HG02642 (cell line): ENCODE measurements at regions not wholly inside any gene's neighbourhood (a gene's known extent, or its start where the extent isn't known, plus 50 kb on each side); places are given as distances from the start of the nearest gene placed in this dataset.
"Not testable (repeated sequence)": the region's sequence is repeated elsewhere in the genome, so short reads cannot be mapped to it uniquely, and the experiment has no call there.

ENCODE experiments used
- ATAC-seq: cut with Tn5 transposase; IDR thresholded peaks from one replicate; pipeline ENCODE4 v1.9.1; 2021; ENCODE audit warnings: mild to moderate bottlenecking; ENCODE audit not compliant: unreplicated experiment, poor library complexity

- no peak for ATAC-seq
Measured at GRCh38 chr5:15350614-15351013, 149.4 kb upstream of the FBXL7 start.

- no peak for ATAC-seq
Measured at GRCh38 chr5:15346738-15347137, 153.2 kb upstream of the FBXL7 start.

GRCh38 chr5:15344954-15345353 is 155.0 kb upstream of the FBXL7 start:
- ATAC-seq, result no peak

DNA sequence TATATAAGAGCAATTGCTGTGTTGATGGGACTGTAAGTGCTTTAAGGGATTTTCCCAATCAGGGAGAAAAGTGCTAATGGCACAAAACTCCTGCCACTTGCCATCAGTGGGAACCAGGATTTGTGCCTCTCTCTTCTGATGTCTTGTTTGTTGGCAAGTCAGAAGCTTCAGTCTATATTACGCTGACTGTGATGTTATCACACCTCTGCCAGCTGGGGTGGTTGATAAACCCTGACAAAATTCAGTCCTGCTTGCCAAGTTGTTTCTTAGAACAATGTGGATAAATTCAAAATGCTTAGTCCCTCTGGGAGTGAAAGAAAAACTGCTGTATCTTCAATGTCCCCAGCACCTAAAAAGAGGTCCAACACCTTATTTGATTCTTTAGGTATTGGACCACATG is 161.4 kb upstream of the FBXL7 start:
- ATAC-seq, result no peak

GRCh38 chr5:15334551-15335266 is 165.3 kb upstream of the FBXL7 start:
- no peak for ATAC-seq

DNA sequence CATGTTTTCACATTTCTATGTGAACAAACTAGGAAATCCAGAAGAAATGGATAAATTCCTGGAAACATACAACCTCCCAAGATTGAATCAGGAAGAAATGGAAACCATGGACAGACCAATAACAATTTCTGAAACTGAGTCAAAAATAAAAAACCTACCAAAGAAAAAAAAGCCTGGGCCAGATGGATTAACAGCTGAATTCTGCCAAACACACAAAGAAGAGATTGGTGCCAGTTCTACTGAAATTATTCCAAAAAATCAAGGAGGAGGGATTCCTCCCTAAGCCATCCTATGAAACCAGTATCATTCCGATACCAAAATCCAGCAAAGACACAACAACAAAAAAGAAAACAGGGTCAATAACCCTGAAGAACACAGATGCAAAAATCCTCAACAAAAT is 166.9 kb upstream of the FBXL7 start:
- ATAC-seq, result no peak

GRCh38 chr5:15326932-15327331 is 173.0 kb upstream of the FBXL7 start:
- no peak for ATAC-seq

DNA sequence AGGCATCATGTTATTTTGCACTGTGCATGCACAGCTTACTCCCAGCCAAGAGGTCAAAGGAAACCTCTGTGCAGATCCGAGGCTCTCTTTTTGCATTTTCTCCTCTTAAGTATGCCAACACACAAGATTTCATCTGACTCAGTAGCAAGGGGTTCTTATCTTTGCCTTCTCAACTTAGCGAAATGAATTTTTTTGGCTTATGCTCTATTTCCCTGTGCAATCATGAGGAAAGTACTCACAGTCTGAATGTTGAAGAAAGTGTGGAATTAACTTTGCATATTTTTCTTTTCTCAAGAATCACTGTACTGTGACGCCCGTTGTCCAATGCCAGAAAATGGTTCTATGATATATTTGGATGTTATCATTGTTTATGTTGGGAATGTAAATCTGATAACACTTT is 173.5 kb upstream of the FBXL7 start:
- ATAC-seq, result no peak

DNA sequence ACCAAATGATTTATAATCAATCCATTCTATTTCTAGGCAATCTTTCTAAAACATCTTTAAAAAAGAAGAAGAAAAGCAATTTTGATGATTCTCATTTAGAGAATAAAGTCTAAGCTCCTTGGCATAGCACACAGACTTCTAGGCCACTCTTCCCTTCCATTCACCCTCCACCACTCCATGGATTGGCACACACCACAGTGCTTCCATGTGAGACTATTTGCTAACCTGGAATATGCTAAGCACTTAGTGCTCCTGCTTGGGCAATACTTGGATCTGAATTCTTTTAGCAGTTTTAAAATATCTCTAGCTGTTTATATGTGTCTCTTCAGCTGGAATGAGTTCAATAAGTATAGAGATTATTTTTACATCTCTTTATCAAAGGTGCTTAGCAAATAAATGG is 177.6 kb upstream of the FBXL7 start:
- no peak for ATAC-seq

DNA sequence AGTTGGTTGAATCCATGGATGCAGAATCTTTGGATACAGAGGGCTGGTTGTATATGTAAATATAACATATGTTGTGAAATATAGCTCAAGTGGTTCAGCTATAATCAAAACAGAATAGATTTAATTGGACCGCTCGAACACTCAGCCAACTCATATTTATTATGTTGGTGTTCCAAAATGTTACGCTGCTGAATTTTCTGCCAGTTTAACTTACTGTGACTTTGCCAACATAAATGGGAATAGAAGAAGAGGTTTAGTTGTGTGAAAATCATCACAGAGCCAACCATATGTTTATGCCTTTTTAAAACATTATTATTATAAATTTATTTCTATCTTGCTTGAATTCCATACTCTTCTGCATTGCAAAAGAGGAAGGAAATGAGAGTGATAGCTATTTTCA is 178.2 kb upstream of the FBXL7 start:
- no peak for ATAC-seq

- no peak for ATAC-seq
Measured at GRCh38 chr5:15320871-15321270, 179.1 kb upstream of the FBXL7 start.

GRCh38 chr5:15304914-15305834 is 194.8 kb upstream of the FBXL7 start:
- no peak for ATAC-seq

DNA sequence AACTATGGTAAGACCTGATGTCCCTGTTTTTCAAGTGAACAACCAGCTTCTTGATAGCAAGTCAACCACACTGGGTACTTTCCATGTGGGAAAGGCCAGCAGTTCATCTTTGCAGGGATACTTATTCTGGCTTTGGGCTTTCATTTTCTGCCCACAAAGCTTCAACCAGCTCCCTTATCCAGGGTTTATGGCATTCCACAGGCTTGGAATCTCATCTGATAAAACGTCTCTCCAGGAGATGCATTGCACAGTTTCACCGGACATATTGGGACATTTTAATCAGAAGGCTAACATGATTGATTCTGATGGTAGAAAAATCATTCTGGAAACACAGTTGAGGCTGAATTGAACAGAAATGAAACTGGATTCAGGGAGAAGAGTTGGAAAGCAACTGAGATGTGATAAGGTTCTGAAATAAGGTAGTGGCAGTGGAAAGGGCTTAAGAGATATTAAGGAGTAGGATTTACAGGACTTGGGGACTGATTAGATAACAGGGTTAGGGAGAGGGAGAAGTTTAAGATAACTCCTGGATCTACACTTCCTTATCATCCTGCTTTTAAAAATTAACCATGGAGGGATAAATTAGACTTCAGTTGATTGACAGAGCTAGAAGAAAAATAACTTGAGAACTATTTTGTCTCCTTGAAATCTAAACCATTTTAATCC is 195.8 kb upstream of the FBXL7 start:
- ATAC-seq, result no peak

GRCh38 chr5:15300141-15300540 is 199.8 kb upstream of the FBXL7 start:
- no peak for ATAC-seq

DNA sequence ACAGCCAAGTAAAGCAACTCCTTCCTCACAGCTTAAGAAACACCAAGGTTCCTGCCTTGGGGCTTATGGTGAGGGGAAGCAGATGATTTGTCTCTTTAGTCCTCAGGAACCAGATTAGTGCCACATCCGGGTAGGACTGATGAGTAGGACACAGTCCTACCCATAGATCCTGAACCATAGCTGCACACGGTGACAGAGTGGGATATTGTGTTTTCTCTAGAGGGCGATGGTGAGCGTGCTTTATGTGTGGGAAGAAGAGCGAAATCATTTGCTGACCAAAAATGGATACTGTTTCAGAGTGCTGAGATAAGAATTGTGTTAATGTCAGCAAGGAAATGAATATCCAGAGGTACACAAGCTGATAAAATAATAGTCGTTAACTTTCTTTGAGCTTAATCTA is 209.0 kb upstream of the FBXL7 start:
- no peak for ATAC-seq

DNA sequence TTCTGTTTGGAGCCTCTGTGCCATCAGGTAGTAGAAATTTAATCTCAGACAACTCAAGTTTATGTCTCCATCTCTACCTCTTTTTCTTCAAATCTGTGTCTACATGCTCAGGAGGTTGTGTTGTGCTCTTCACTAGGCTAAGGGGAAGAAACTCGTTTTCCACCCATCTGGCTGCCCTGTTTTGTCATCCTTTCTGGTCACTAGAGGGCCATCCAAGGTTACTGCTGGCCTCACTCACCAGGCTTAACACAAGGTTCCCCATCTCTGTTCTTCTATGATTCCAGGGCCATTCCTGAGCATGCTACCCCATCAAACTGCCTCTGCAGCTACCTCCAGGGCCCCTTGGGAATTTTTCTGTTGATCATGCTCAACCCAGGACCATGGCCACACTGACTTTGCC is 213.3 kb upstream of the FBXL7 start:
- no peak for ATAC-seq

- no peak for ATAC-seq
Measured at GRCh38 chr5:15285901-15286583, 213.9 kb upstream of the FBXL7 start.

DNA sequence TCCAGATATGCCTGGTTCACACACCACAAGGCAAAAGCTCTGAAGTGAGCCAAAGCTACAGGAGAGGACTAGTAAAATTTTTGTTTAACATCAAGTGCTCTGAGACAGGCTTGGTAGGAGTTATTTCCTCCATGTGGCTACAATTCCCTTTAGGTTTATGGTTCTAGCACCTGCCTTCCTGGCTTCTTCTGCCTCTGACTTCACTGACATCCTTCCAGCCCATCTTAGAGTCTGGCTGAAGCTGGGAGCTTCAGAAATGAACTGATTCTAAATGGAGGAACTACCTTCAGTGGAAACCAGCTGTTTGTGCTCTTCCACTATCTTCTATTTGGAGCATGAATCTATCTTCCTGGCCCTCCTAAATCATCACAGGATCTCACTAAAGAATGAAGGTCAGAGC is 215.3 kb upstream of the FBXL7 start:
- ATAC-seq, result no peak

DNA sequence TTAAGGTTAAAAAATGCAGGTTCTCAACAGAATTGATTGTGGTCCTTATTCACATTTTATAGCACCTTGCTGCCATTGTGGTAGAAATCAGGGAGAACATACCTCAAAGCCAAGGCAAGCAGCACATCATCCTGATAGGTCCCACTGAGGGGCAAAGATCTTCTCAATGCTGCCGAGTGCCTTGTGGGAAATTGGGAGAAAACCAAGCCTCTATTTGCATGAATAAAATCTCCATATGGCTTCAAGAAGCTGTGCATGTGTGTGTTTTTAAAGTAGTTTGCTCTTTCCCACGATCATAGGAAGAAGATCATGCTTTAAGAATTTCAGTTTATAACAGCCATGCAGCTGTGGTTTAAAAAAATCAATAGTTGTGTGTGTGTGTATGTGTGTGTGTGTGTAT is 216.9 kb upstream of the FBXL7 start:
- ATAC-seq, result no peak

DNA sequence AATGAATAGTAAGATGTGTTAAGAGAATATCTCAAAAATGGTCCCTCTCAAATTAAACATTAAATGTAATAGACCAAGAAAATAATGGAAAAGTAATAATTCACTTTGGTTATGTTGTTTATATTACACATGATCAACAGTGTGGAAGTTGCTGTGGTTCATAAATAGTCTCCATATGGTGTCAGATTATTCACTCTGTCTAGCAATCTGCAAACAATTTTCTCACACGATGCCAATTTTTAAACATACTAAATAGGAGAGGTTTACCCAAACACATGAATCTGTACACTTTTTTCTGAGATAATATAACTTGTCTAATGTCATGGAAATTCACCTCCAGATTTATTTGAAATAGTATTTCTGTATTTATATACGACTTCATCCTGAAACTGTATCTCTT is 217.4 kb upstream of the FBXL7 start:
- ATAC-seq, result no peak

DNA sequence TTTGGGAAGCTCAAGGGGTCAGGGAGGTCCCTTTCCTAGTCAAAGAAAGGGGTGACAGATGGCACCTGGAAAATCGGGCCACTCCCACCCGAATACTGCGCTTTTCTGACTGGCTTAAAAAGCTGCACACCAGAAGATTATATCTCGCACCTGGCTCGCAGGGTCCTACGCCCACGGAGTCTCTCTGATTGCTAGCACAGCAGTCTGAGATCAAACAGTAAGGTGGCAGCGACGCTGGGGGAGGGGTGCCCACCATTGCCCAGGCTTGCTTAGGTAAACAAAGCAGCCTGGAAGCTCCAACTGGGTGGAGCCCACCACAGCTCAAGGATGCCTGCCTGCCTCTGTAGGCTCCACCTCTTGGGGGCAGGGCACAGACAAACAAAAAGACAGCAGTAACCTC is 228.4 kb upstream of the FBXL7 start:
- ATAC-seq, result not testable (repeated sequence)
